SK-N-SH treated with all-trans-retinoic acid at 6 μM for 48 hours (cell line): ENCODE measurements at regions not wholly inside any gene's neighbourhood (a gene's known extent, or its start where the extent isn't known, plus 50 kb on each side); places are given as distances from the start of the nearest gene placed in this dataset.

ENCODE experiments used
- ATAC-seq: fragments of 200-7000 bp; cut with Tn5 transposase; 3 replicates; pipeline ENCODE4 v1.9.1; 2020; ENCODE audit warnings: mild to moderate bottlenecking, moderate library complexity
- ARNTL ChIP-seq: fragments of 450-650 bp; formaldehyde crosslinking; IDR thresholded peaks from 2 replicates; pipeline ENCODE4 v1.5.0; 2020; ENCODE audit warnings: low read depth, mild to moderate bottlenecking, moderate library complexity, borderline replicate concordance
- BACH2 ChIP-seq: fragments of 250-450 bp; sonication (Bioruptor Pico); IDR thresholded peaks from 2 replicates; pipeline ENCODE4 v1.9.0; 2021; ENCODE audit warnings: mild to moderate bottlenecking, borderline replicate concordance
- CREB5 ChIP-seq: fragments of 250-450 bp; sonication (Bioruptor Pico); IDR thresholded peaks from 2 replicates; pipeline ENCODE4 v1.5.1; 2020; ENCODE audit warnings: low read depth, mild to moderate bottlenecking, moderate library complexity
- CSDC2 ChIP-seq: fragments of 250-450 bp; sonication (Bioruptor Pico); IDR thresholded peaks from 2 replicates; pipeline ENCODE4 v1.5.0; 2020; ENCODE audit warnings: mild to moderate bottlenecking, moderate library complexity
- CSRNP3 ChIP-seq: fragments of 250-450 bp; sonication (Bioruptor Pico); IDR thresholded peaks from 2 replicates; pipeline ENCODE4 v1.5.1; 2021; ENCODE audit warnings: mild to moderate bottlenecking, moderate library complexity
- ESRRG ChIP-seq: fragments of 250-450 bp; sonication (Bioruptor Pico); IDR thresholded peaks from 2 replicates; pipeline ENCODE4 v1.6.1; 2021; ENCODE audit warnings: mild to moderate bottlenecking
- GLIS3 ChIP-seq: fragments of 250-450 bp; sonication (Bioruptor Pico); IDR thresholded peaks from 2 replicates; pipeline ENCODE4 v1.5.0; 2020; ENCODE audit warnings: mild to moderate bottlenecking, moderate library complexity
- ISL1 ChIP-seq: fragments of 250-450 bp; sonication (Bioruptor Pico); IDR thresholded peaks from 2 replicates; pipeline ENCODE4 v2.1.2; 2022; ENCODE audit warnings: mild to moderate bottlenecking, moderate library complexity
- OSR1 ChIP-seq: fragments of 250-450 bp; sonication (Bioruptor Pico); IDR thresholded peaks from 2 replicates; pipeline ENCODE4 v1.8.0; 2022; ENCODE audit warnings: moderate library complexity, mild to moderate bottlenecking, inconsistent platforms
- PATZ1 ChIP-seq: fragments of 250-450 bp; sonication (Bioruptor Pico); IDR thresholded peaks from 2 replicates; pipeline ENCODE4 v1.8.0; 2020; ENCODE audit warnings: mild to moderate bottlenecking, moderate library complexity, borderline replicate concordance
- POU6F1 ChIP-seq: fragments of 250-450 bp; sonication (Bioruptor Pico); IDR thresholded peaks from 2 replicates; pipeline ENCODE4 v1.8.0; 2021; ENCODE audit warnings: low read depth, mild to moderate bottlenecking, moderate library complexity, borderline replicate concordance
- PPARA ChIP-seq: fragments of 250-450 bp; sonication (Bioruptor Pico); IDR thresholded peaks from 2 replicates; pipeline ENCODE4 v1.5.0; 2020; ENCODE audit warnings: mild to moderate bottlenecking, borderline replicate concordance
- RARB ChIP-seq: fragments of 250-450 bp; sonication (Bioruptor Pico); IDR thresholded peaks from 2 replicates; pipeline ENCODE4 v1.8.0; 2021; ENCODE audit warnings: mild to moderate bottlenecking, moderate library complexity
- SNAI2 ChIP-seq: fragments of 250-450 bp; sonication (Bioruptor Pico); IDR thresholded peaks from 2 replicates; pipeline ENCODE4 v1.5.0; 2020; ENCODE audit warnings: mild to moderate bottlenecking, moderate library complexity
- TCF4 ChIP-seq: fragments of 250-450 bp; sonication (Bioruptor Pico); IDR thresholded peaks from 2 replicates; pipeline ENCODE4 v1.8.0; 2021; ENCODE audit warnings: mild to moderate bottlenecking, moderate library complexity, borderline replicate concordance
- TSHZ2 ChIP-seq: fragments of 250-450 bp; sonication (Bioruptor Pico); IDR thresholded peaks from 2 replicates; pipeline ENCODE4 v1.5.0; 2020; ENCODE audit warnings: mild to moderate bottlenecking, moderate library complexity
- ZC3H10 ChIP-seq: fragments of 250-450 bp; sonication (Bioruptor Pico); IDR thresholded peaks from 2 replicates; pipeline ENCODE4 v1.5.1; 2021; ENCODE audit warnings: mild to moderate bottlenecking, moderate library complexity
- ZFP3 ChIP-seq: fragments of 250-450 bp; sonication (Bioruptor Pico); IDR thresholded peaks from 2 replicates; pipeline ENCODE4 v1.5.0; 2020; ENCODE audit warnings: mild to moderate bottlenecking, moderate library complexity
- ZFP30 ChIP-seq: fragments of 450-650 bp; formaldehyde crosslinking; IDR thresholded peaks from 2 replicates; pipeline ENCODE4 v1.5.0; 2022; ENCODE audit warnings: mild to moderate bottlenecking, moderate library complexity
- ZNF565 ChIP-seq: fragments of 450-650 bp; formaldehyde crosslinking; conservative IDR thresholded peaks from 2 replicates; pipeline ENCODE4 v1.5.0; 2020; ENCODE audit warnings: low read depth, mild to moderate bottlenecking, moderate library complexity
- ZNF70 ChIP-seq: fragments of 450-650 bp; formaldehyde crosslinking; IDR thresholded peaks from 2 replicates; pipeline ENCODE4 v1.5.0; 2020; ENCODE audit warnings: mild to moderate bottlenecking, moderate library complexity

- TF ChIP-seq SNAI2 (CRISPR knock-in tag) (no peak), CREB5 (CRISPR knock-in tag) (no peak), CSRNP3 (CRISPR knock-in tag) (no peak), PATZ1 (CRISPR knock-in tag) (no peak), ARNTL (CRISPR knock-in tag) (no peak), OSR1 (no peak), PPARA (CRISPR knock-in tag) (no peak), CSDC2 (CRISPR knock-in tag) (no peak), ZFP30 (no peak), ZFP3 (CRISPR knock-in tag) (no peak), ZNF70 (no peak), RARB (no peak), POU6F1 (CRISPR knock-in tag) (no peak), TSHZ2 (CRISPR knock-in tag) (no peak), BACH2 (CRISPR knock-in tag) (no peak)
- no peak for ATAC-seq
Observed at GRCh38 chr16:85435286-85435685, 177.8 kb upstream of the GSE1 start.

GRCh38 chr16:85435700-85436099 lies 177.4 kb upstream of the GSE1 start:
- TF ChIP-seq ZFP3 (CRISPR knock-in tag) (no peak), PATZ1 (CRISPR knock-in tag) (no peak)
- ATAC-seq, result no peak

GRCh38 chr16:85436207-85436606 lies 176.9 kb upstream of the GSE1 start:
- no peak for ATAC-seq
- no peak for TF ChIP-seq OSR1
- no peak for TF ChIP-seq TCF4 (CRISPR knock-in tag)
- no peak for TF ChIP-seq GLIS3 (CRISPR knock-in tag)
- no peak for TF ChIP-seq CSDC2 (CRISPR knock-in tag)
- TF ChIP-seq ZFP30, result no peak
- no peak for TF ChIP-seq ISL1
- no peak for TF ChIP-seq ZNF70
- no peak for TF ChIP-seq PPARA (CRISPR knock-in tag)
- TF ChIP-seq ZC3H10 (CRISPR knock-in tag), result no peak
- no peak for TF ChIP-seq CREB5 (CRISPR knock-in tag)
- TF ChIP-seq ARNTL (CRISPR knock-in tag), result no peak
- TF ChIP-seq SNAI2 (CRISPR knock-in tag), result no peak
- TF ChIP-seq ZNF565, result no peak
- TF ChIP-seq ESRRG (CRISPR knock-in tag), result no peak
- no peak for TF ChIP-seq CSRNP3 (CRISPR knock-in tag)
- TF ChIP-seq RARB, result no peak
- TF ChIP-seq PATZ1 (CRISPR knock-in tag), result no peak
